Chondrocyte (in vitro differentiated cells): ENCODE measurements at regions not wholly inside any gene's neighbourhood (a gene's known extent, or its start where the extent isn't known, plus 50 kb on each side); places are given as distances from the start of the nearest gene placed in this dataset.

Experiments
- DNase-seq: peaks from one replicate; pipeline ENCODE4 v3.0.0; 2021; ENCODE audit warnings: mixed read lengths, low spot score
- H3K27ac Mint-ChIP-seq: one replicate; pipeline ENCODE4 v1.8.0; 2021; ENCODE audit warnings: mild to moderate bottlenecking, moderate library complexity, mixed read lengths; ENCODE audit not compliant: unreplicated experiment
- H3K27me3 Mint-ChIP-seq: 2 replicates; pipeline ENCODE4 v1.8.0; 2021; ENCODE audit warnings: low read depth, mixed read lengths
- H3K36me3 Mint-ChIP-seq: 2 replicates; pipeline ENCODE4 v1.8.0; 2021; ENCODE audit warnings: low read depth, mixed read lengths
- H3K4me1 Mint-ChIP-seq: 2 replicates; pipeline ENCODE4 v1.8.0; 2021; ENCODE audit warnings: low read depth, mild to moderate bottlenecking, mixed read lengths
- H3K4me3 Mint-ChIP-seq: one replicate; pipeline ENCODE4 v1.8.0; 2021; ENCODE audit warnings: mild to moderate bottlenecking, moderate library complexity, mixed read lengths; ENCODE audit not compliant: unreplicated experiment
- H3K9me3 Mint-ChIP-seq: 2 replicates; pipeline ENCODE4 v1.8.0; 2021; ENCODE audit warnings: low read depth, mixed read lengths
- CTCF ChIP-seq: fragments of 200-600 bp; sonication (generic); IDR thresholded peaks from 2 replicates; pipeline ENCODE4 v1.5.0; 2021; ENCODE audit warnings: antibody characterized with exemption, mild to moderate bottlenecking, moderate library complexity

- Mint-ChIP-seq H3K36me3 (peaks cover 20% of the 10 kb centered on the region), H3K27me3 (no peaks in the 10 kb centered on the region), H3K4me1 (peaks cover 8% of the 10 kb centered on the region), H3K27ac (no peak overlapping the region), H3K9me3 (peaks cover 45% of the 10 kb centered on the region), H3K4me3 (no peak overlapping the region)
- TF ChIP-seq CTCF = no peak
- DNase-seq = no peak
Measured at GRCh38 chr5:94017579-94017978, 276.2 kb upstream of the POU5F2 start.

- Mint-ChIP-seq H3K9me3 (peaks cover 15% of the 10 kb centered on the region), H3K4me3 (no peak overlapping the region), H3K27ac (no peak overlapping the region), H3K36me3 (peaks cover 9% of the 10 kb centered on the region), H3K27me3 (no peaks in the 10 kb centered on the region), H3K4me1 (no peaks in the 10 kb centered on the region)
- no peak for DNase-seq
- no peak for TF ChIP-seq CTCF
Measured at GRCh38 chr5:94010814-94011213, 269.4 kb upstream of the POU5F2 start.

- no peaks in the 10 kb centered on the region for H3K27me3 Mint-ChIP-seq
Measured at GRCh38 chr5:94009161-94009560, 267.8 kb upstream of the POU5F2 start.

GRCh38 chr5:93998951-93999455 is 257.6 kb upstream of the POU5F2 start:
- Mint-ChIP-seq H3K4me1 (peaks cover 28% of the 10 kb centered on the region), H3K36me3 (peaks cover 11% of the 10 kb centered on the region), H3K27ac (no peak overlapping the region), H3K4me3 (no peak overlapping the region), H3K9me3 (peaks cover 15% of the 10 kb centered on the region), H3K27me3 (no peaks in the 10 kb centered on the region)
- TF ChIP-seq CTCF = no peak
- DNase-seq = no peak

More at GRCh38 chr5:94009161-94009560, 267.8 kb upstream of the POU5F2 start:
- no peak overlapping the region for H3K27ac Mint-ChIP-seq
- peaks cover 4% of the 10 kb centered on the region for H3K9me3 Mint-ChIP-seq
- DNase-seq = no peak
- no peaks in the 10 kb centered on the region for H3K4me1 Mint-ChIP-seq
- H3K36me3 Mint-ChIP-seq = peaks cover under 1% of the 10 kb centered on the region
- no peak for TF ChIP-seq CTCF
- H3K4me3 Mint-ChIP-seq = no peak overlapping the region

- no peak overlapping the region for H3K27ac Mint-ChIP-seq
- H3K4me3 Mint-ChIP-seq = no peak overlapping the region
- DNase-seq = no peak
- peaks cover 11% of the 10 kb centered on the region for H3K36me3 Mint-ChIP-seq
- TF ChIP-seq CTCF = no peak
- peaks cover 34% of the 10 kb centered on the region for H3K4me1 Mint-ChIP-seq
- H3K9me3 Mint-ChIP-seq = peaks cover 15% of the 10 kb centered on the region
- H3K27me3 Mint-ChIP-seq = no peaks in the 10 kb centered on the region
Measured at GRCh38 chr5:93997562-93997961, 256.2 kb upstream of the POU5F2 start.
